ENCODE measurements at regions not wholly inside any gene's neighbourhood (a gene's known extent, or its start where the extent isn't known, plus 50 kb on each side); places are given as distances from the start of the nearest gene placed in this dataset.

GRCh38 chr4:189322426-189322825 is 618.2 kb upstream of the FRG1 start:
- TF ChIP-seq CTCF (IDR thresholded peaks at IDR 0.05) = no peak
- no peak for TF ChIP-seq POLR2A (IDR thresholded peaks at IDR 0.05)
- no peak for TF ChIP-seq EP300 (IDR thresholded peaks at IDR 0.05)
